NCI-H146 treated with DMSO at 0.1 percent for 48 hours (cell line): ENCODE measurements at regions not wholly inside any gene's neighbourhood (a gene's known extent, or its start where the extent isn't known, plus 50 kb on each side); places are given as distances from the start of the nearest gene placed in this dataset.
"Not testable (repeated sequence)": the region's sequence is repeated elsewhere in the genome, so short reads cannot be mapped to it uniquely, and the experiment has no call there.

Experiments
- DNase-seq: peaks from one replicate; lab custom pipeline; 2025; ENCODE audit not compliant: unreplicated experiment; lab: John Stamatoyannopoulos, UW

- no peak for DNase-seq
These were observed 92.7 kb upstream of the XYLT1 start for GRCh38 chr16:17563323-17564091.

GRCh38 chr16:17561056-17561455 lies 90.3 kb upstream of the XYLT1 start:
- DNase-seq, result no peak

GRCh38 chr16:17560548-17560947 lies 89.8 kb upstream of the XYLT1 start:
- no peak for DNase-seq

GRCh38 chr16:17559394-17559793 lies 88.6 kb upstream of the XYLT1 start:
- no peak for DNase-seq

GRCh38 chr16:17557949-17558348 lies 87.2 kb upstream of the XYLT1 start:
- no peak for DNase-seq

GRCh38 chr16:17557480-17557879 lies 86.7 kb upstream of the XYLT1 start:
- no peak for DNase-seq

- DNase-seq, result no peak
These were observed 85.7 kb upstream of the XYLT1 start for GRCh38 chr16:17556276-17557052.

- no peak for DNase-seq
These were observed 84.4 kb upstream of the XYLT1 start for GRCh38 chr16:17555176-17555575.

GRCh38 chr16:17552351-17552750 lies 81.6 kb upstream of the XYLT1 start:
- DNase-seq, result no peak

- DNase-seq, result not testable (repeated sequence)
These were observed 80.9 kb upstream of the XYLT1 start for GRCh38 chr16:17551682-17552081.

- no peak for DNase-seq
These were observed 78.1 kb upstream of the XYLT1 start for GRCh38 chr16:17548825-17549224.

- DNase-seq, result no peak
These were observed 74.0 kb upstream of the XYLT1 start for GRCh38 chr16:17544785-17545184.

GRCh38 chr16:17544304-17544703 lies 73.5 kb upstream of the XYLT1 start:
- DNase-seq, result no peak

- DNase-seq, result no peak
These were observed 72.3 kb upstream of the XYLT1 start for GRCh38 chr16:17543073-17543472.

- no peak for DNase-seq
These were observed 70.6 kb upstream of the XYLT1 start for GRCh38 chr16:17541324-17541723.

GRCh38 chr16:17538927-17539326 lies 68.2 kb upstream of the XYLT1 start:
- no peak for DNase-seq

GRCh38 chr16:17532338-17532995 lies 61.7 kb upstream of the XYLT1 start:
- no peak for DNase-seq

- DNase-seq, result no peak
These were observed 59.4 kb upstream of the XYLT1 start for GRCh38 chr16:17529982-17530760.

- DNase-seq, result no peak
These were observed 56.5 kb upstream of the XYLT1 start for GRCh38 chr16:17526956-17527937.

GRCh38 chr16:17524656-17525055 lies 53.9 kb upstream of the XYLT1 start:
- no peak for DNase-seq
